Neural progenitor cell (in vitro differentiated cells): ENCODE measurements at regions not wholly inside any gene's neighbourhood (a gene's known extent, or its start where the extent isn't known, plus 50 kb on each side); places are given as distances from the start of the nearest gene placed in this dataset.

Source experiments
- EZH2 ChIP-seq: fragments of 200-600 bp; sonication (generic); IDR thresholded peaks from 2 replicates; pipeline ENCODE4 v1.6.1; 2017; ENCODE audit warnings: antibody characterized with exemption, mild to moderate bottlenecking, moderate library complexity
- EZH2phosphoT487 ChIP-seq: fragments of 200-600 bp; sonication (generic); IDR thresholded peaks from 2 replicates; pipeline ENCODE4 v1.6.1; 2017; ENCODE audit warnings: antibody characterized with exemption
- TF ChIP-seq, protein P1 (sequence below): fragments of 200-600 bp; sonication (generic); IDR thresholded peaks from 2 replicates; pipeline ENCODE4 v1.5.1; 2017; ENCODE audit warnings: antibody characterized with exemption, mild to moderate bottlenecking

DNA sequence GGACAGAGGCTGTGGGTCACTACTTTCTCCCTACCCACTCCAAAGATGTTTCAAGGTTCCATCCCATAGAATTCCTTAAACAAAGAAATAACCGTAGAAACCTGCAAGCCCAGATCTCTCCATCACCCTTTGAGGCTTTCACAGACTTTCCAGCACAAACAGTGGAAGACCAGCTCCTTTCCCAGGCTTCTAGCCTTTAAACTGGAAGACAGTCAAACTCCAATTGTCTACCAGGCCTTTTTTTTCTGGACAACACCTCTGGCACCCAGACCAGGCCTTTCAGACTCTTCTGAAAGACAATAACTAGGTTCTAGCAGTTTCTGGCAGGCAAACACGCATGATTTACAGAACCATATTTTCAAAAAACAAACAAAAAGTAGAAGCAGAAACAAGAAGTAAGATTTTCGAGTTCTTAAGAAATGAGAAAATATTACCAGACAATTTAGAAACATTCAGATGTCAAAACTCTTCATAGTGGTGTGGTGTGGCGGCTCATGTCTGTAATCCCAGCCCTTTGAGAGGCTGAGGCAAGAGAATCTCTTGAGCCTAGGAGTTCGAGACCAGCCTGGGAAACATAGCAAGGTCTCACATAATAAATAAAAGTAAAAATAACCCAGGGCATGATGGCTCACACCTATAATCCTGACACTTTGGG, 73.0 kb upstream of the EPCAM start:
- TF ChIP-seq, protein P1, sequence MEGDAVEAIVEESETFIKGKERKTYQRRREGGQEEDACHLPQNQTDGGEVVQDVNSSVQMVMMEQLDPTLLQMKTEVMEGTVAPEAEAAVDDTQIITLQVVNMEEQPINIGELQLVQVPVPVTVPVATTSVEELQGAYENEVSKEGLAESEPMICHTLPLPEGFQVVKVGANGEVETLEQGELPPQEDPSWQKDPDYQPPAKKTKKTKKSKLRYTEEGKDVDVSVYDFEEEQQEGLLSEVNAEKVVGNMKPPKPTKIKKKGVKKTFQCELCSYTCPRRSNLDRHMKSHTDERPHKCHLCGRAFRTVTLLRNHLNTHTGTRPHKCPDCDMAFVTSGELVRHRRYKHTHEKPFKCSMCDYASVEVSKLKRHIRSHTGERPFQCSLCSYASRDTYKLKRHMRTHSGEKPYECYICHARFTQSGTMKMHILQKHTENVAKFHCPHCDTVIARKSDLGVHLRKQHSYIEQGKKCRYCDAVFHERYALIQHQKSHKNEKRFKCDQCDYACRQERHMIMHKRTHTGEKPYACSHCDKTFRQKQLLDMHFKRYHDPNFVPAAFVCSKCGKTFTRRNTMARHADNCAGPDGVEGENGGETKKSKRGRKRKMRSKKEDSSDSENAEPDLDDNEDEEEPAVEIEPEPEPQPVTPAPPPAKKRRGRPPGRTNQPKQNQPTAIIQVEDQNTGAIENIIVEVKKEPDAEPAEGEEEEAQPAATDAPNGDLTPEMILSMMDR, result no peak
- no peak for TF ChIP-seq EZH2
- no peak for TF ChIP-seq EZH2phosphoT487
